Left ventricle myocardium inferior (tissue), 1 donor: ENCODE measurements at regions not wholly inside any gene's neighbourhood (a gene's known extent, or its start where the extent isn't known, plus 50 kb on each side); places are given as distances from the start of the nearest gene placed in this dataset.

Experiments used
- DNase-seq: peaks from one replicate; pipeline ENCODE4 v3.0.0-alpha.2; 2020
- H3K27ac ChIP-seq: fragments of 200-600 bp; replicated peaks from 2 replicates; pipeline ENCODE4 v1.8.0; 2021
- H3K27me3 ChIP-seq: fragments of 200-600 bp; 2 replicates; pipeline ENCODE4 v1.8.0; 2021; ENCODE audit warnings: low read depth
- H3K36me3 ChIP-seq: fragments of 200-600 bp; 2 replicates; pipeline ENCODE4 v1.8.0; 2021
- H3K4me1 ChIP-seq: fragments of 200-600 bp; 2 replicates; pipeline ENCODE4 v1.8.0; 2021
- H3K4me3 ChIP-seq: fragments of 200-600 bp; 2 replicates; pipeline ENCODE4 v1.8.0; 2021; ENCODE audit warnings: mild to moderate bottlenecking, moderate library complexity
- H3K9me3 ChIP-seq: fragments of 200-600 bp; replicated peaks from 2 replicates; pipeline ENCODE4 v1.8.0; 2021
- intact Hi-C: fragments of 100-400 bp; cut with micrococcal nuclease; formaldehyde crosslinking; loops from one replicate; pipeline ENCODE4 v1.11.0; 2022
- TF ChIP-seq, protein P1 (sequence below): fragments of 200-600 bp; IDR thresholded peaks from 2 replicates; pipeline ENCODE4 v1.8.0; 2021; ENCODE audit warnings: antibody characterized with exemption, mild to moderate bottlenecking, borderline replicate concordance
- donor health status: DM: no; HTN: yes; CAD: no; lungs with severe emphysema.

DNA sequence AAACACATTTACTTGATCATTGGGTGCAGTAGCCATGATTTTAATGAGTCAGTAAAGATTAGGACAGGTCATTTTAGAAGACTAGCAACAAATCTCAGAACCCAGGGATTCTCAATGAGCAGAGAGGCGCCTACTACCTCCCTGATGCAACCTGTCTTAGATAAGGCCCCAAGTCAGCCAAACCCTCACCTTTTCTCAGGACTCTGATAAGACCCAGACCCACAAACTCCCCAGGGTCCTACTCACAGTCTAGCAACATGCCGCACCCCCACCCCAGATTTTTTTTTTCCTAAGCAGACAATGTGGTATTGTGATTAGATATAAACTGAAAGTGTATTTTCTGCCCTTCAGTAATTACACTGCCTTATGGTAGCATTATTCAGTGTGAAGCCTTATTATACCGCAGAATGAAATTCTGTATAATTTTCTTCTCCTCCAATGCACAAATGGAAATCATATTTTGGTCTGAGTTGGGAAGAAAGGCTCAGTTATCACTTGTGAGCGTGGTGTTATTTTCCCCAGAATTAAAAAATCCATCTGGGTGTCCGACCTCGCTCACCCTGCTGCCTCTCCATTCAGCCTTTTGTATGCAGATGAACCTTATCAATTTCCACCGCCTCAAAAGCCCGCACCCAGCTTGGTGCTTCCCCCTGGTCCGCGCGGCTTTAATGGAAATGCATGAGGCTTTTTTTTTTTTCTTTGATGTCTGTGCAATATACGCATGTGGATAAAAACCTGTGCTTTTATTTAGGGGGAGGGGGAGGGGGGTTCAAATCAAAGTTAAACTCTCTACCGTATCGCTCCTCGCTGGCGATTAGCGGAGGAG is 122.0 kb upstream of the SOX14 start:
- Histone ChIP-seq H3K27ac (no peak overlapping the region), H3K36me3 (no peaks in the 10 kb centered on the region), H3K9me3 (no peaks in the 10 kb centered on the region), H3K4me1 (no peaks in the 10 kb centered on the region), H3K4me3 (no peak overlapping the region), H3K27me3 (peaks cover 47% of the 10 kb centered on the region)
- intact Hi-C loops = no loop called here
- TF ChIP-seq, protein P1, sequence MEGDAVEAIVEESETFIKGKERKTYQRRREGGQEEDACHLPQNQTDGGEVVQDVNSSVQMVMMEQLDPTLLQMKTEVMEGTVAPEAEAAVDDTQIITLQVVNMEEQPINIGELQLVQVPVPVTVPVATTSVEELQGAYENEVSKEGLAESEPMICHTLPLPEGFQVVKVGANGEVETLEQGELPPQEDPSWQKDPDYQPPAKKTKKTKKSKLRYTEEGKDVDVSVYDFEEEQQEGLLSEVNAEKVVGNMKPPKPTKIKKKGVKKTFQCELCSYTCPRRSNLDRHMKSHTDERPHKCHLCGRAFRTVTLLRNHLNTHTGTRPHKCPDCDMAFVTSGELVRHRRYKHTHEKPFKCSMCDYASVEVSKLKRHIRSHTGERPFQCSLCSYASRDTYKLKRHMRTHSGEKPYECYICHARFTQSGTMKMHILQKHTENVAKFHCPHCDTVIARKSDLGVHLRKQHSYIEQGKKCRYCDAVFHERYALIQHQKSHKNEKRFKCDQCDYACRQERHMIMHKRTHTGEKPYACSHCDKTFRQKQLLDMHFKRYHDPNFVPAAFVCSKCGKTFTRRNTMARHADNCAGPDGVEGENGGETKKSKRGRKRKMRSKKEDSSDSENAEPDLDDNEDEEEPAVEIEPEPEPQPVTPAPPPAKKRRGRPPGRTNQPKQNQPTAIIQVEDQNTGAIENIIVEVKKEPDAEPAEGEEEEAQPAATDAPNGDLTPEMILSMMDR = no peak
- no peak for DNase-seq

GRCh38 chr3:137642831-137643230 is 121.3 kb upstream of the SOX14 start:
- no peaks in the 10 kb centered on the region for H3K9me3 ChIP-seq
- no peak overlapping the region for H3K4me3 ChIP-seq
- intact Hi-C loops = no loop called here
- peaks cover 55% of the 10 kb centered on the region for H3K27me3 ChIP-seq
- H3K4me1 ChIP-seq = no peaks in the 10 kb centered on the region
- no peak for DNase-seq
- H3K27ac ChIP-seq = no peak overlapping the region
- H3K36me3 ChIP-seq = no peaks in the 10 kb centered on the region
- TF ChIP-seq, protein P1 = no peak

- no peaks in the 10 kb centered on the region for H3K4me1 ChIP-seq
- intact Hi-C loops = no loop called here
- H3K4me3 ChIP-seq = no peak overlapping the region
- DNase-seq = no peak
- H3K9me3 ChIP-seq = no peaks in the 10 kb centered on the region
- H3K36me3 ChIP-seq = no peaks in the 10 kb centered on the region
- TF ChIP-seq, protein P1 = no peak
- H3K27ac ChIP-seq = no peak overlapping the region
- peaks cover 49% of the 10 kb centered on the region for H3K27me3 ChIP-seq
Observed at GRCh38 chr3:137647179-137647578, 116.9 kb upstream of the SOX14 start.

DNA sequence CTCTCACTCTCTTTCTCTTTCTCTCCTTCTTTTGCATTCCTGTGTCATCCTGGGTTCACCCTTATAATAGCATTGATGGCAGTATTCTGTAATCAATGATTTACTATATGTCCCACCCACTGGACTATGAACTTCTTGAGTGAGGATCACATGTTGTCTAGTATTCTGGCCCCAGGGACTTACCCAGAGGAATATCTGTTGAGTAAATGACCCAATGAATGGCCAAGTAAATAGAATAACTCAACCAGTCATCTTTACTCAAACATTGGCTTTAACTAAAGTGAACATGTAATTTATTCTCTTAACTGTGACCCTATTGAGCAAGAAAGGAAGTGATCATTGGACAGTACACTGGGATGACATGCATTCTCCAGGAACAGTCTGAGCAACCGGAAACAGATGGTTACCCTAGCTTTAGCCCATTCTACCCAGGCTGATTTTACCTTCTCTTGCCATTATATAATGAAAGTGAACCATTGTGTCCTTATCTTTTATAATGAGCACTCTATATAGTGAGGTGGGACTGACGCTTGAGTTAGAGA is 94.5 kb upstream of the SOX14 start:
- H3K27me3 ChIP-seq = no peaks in the 10 kb centered on the region
- peaks cover 32% of the 10 kb centered on the region for H3K9me3 ChIP-seq
- H3K4me1 ChIP-seq = no peaks in the 10 kb centered on the region
- no peak overlapping the region for H3K4me3 ChIP-seq
- DNase-seq = no peak
- intact Hi-C loops = no loop called here
- TF ChIP-seq, protein P1 = no peak
- no peaks in the 10 kb centered on the region for H3K36me3 ChIP-seq
- no peak overlapping the region for H3K27ac ChIP-seq

- H3K27ac ChIP-seq = no peak overlapping the region
- H3K4me3 ChIP-seq = no peak overlapping the region
- H3K9me3 ChIP-seq = no peaks in the 10 kb centered on the region
- TF ChIP-seq, protein P1 = no peak
- no peak for DNase-seq
- no peaks in the 10 kb centered on the region for H3K4me1 ChIP-seq
- H3K36me3 ChIP-seq = no peaks in the 10 kb centered on the region
- H3K27me3 ChIP-seq = no peaks in the 10 kb centered on the region
- intact Hi-C loops = no loop called here
Observed at GRCh38 chr3:137687181-137687879, 76.8 kb upstream of the SOX14 start.
